Stimulated activated CD8-positive, alpha-beta memory T cell treated with anti-CD3 and anti-CD28 coated beads, Interleukin-12 subunit alpha, Interleukin-12 subunit beta, amount 100 ng/mL, for 1 hour (primary cell): ENCODE measurements at regions not wholly inside any gene's neighbourhood (a gene's known extent, or its start where the extent isn't known, plus 50 kb on each side); places are given as distances from the start of the nearest gene placed in this dataset.
"Not testable (repeated sequence)": the region's sequence is repeated elsewhere in the genome, so short reads cannot be mapped to it uniquely, and the experiment has no call there.

Source experiments
- DNase-seq: peaks from one replicate; pipeline ENCODE4 v3.0.0-alpha.2; 2020; ENCODE audit warnings: low read depth

DNA sequence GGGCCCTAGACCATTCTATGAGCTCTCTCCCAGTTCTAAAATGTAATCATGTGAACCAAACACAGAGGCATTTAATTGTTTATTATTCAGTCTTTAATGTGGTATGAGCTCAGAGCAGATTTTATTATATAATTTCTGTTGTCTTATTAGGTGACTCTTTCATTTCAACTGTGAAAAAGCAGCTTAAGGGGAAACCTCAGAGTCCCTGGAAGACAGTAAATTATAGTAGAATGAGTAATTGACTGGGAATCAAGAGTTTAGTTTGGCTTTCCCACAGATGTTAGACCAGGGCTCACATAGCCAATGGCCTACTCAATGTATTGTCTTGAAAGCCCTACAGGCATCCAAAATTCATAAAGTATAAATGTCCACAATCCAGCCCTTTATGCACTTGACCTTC, 390.4 kb upstream of the SLC35B3 start:
- no peak for DNase-seq

DNA sequence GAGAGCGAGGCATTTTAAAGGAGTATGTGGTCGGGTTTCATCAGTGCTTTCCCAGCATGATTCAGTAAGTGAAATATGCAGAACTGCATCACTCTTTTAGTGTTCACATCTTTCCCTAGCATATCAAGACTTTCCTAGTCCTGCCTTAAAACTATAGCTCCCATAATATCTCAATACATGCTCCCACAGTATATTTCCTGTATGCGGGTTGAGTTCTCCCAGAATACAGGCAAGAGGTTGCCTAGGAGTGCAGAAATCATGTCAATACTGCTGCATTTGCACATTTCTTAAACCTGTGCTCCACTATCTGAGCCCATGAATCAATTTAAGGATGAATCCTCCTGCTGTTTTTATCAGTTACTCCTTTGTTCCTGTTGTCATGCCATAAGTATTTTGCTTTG, 386.6 kb upstream of the SLC35B3 start:
- no peak for DNase-seq

DNA sequence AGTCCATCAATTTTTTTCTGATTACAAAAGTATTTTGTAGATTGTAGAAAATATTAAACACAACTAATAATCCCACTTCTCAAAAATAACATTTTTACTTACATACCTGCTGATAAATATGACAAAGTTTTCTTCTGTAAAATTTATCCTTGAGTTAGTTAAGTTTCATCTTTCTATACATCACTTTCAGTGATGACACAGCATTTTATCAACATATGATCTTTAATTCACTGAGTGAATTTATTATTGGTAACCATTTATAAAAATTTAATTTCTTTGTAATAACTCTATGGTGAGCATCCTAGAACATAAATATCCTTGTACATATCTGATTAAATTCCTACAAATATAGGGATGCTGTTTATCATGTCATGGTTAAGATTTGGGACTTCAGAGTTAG, 385.0 kb upstream of the SLC35B3 start:
- DNase-seq = no peak

DNA sequence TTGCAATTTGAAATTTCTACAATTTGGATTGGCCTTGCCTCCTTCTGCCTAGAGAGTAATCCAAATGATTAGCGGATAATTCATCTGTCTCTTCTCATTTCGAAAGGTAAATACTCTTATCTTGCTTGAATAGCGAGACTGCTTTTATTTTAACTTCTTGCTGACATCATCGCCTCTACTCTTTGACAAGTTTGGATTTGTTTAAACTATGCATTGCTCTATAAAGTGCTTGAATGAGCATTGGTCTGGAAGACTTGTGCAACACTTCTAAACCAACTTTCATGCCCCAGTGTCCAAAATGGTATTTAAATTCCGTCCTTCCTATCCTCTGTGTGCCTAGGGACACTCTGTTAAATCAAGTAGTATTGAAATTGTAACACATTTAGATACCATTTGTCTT, 384.1 kb upstream of the SLC35B3 start:
- DNase-seq = no peak

DNA sequence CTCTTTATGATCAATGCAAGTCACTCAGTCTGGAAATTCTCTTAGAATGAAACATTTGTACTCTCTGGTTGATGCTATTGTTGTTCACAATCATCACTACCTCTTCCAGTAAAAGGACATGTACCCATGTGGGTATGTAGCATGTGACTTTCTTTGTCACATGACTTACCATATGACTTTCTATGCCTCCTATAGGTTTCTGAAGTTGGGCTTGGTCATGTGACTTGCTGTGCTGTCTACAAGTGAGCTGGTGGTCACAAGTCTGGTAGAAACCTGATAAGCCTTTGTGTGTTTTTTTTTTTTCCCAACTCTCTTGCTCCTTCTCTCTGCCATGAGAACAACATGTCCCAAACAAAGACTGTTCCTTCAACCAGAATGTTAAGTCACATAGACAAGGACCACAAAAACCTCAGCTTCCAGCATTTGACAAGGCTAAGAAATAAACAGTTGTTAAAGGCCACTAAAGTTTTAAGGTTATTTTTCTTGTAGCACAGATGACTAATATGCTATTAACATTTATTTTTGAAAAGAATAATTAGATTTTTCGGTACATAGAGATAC, 379.2 kb upstream of the SLC35B3 start:
- DNase-seq = no peak

DNA sequence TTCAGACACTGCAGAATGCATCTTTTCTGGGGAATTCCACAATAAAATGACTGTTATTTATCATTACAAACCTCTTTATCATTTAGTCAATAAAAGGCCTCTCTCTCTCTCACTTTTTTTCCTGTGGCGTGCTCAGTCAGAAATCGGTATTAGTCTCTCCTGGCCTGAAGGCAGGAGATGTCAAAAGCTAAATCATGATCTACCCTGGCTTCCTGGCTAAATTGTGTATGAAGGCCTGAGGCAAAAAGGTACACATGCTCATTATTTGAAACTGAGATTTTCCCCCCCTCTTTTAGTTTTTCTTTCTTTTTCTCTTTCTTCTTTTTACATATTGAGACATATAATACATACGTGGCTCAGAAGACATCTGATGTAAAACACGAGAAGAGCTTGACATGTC, 375.0 kb upstream of the SLC35B3 start:
- no peak for DNase-seq

DNA sequence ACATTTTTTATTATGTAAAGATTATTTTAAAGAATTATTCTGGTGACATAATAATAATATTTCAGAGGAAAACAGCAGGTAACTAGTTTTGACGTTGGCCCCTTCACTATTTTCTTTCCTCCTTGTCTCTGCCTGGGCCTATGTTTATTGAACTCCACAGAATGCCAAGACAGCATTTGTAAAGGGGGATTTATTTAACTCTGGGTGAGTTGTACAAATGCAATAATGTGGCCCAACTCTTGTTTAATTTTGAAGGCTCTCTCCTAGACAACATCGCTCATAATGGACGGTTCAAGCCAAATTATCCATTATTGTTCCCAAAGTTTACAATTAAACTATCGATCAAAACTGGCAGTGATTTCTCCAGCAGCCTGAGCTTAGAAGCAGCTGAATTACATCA, 374.3 kb upstream of the SLC35B3 start:
- no peak for DNase-seq

DNA sequence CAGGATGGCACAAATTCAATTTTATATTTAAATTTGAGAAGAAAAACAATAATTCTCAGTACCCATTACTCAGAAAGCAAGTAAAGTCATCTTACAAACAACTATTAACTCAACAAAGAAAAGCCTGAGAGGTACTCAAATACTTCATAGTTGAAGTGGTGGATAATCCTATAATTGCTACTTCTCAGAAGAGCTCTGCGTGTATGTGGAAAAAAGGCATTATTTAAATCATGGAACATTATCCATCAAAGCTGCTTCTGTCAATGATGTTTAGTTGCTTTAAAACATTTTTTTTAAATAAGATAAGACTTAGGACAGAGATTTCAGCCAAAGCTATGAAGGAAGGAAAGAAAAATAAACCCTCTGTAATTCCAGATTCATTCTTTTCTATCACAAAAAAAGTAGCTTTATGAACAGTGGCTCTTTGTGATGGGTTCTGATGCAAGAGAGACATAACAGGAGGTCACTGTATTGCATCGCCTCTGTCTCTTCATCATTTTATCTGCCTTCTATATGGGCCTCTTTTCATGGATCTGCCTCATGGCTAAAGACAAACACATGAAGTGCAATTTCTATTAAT, 367.9 kb upstream of the SLC35B3 start:
- no peak for DNase-seq

DNA sequence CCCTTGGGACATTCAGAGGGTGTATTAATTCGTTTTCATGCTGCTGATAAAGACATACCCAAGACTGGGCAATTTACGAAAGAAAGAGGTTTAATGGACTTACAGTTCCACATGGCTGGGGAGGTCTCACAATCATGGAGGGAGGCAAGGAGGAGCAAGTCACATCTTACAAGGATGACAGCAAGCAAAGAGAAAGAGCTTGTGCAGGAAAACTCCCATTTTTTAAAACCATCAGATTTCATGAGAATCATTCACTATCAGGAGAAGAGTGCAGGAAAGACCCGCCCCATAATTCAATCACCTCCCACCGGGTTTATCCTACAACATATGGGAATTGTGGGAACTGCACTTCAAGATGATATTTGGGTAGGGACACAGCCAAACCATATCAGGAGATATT, 367.1 kb upstream of the SLC35B3 start:
- not testable (repeated sequence) for DNase-seq

DNA sequence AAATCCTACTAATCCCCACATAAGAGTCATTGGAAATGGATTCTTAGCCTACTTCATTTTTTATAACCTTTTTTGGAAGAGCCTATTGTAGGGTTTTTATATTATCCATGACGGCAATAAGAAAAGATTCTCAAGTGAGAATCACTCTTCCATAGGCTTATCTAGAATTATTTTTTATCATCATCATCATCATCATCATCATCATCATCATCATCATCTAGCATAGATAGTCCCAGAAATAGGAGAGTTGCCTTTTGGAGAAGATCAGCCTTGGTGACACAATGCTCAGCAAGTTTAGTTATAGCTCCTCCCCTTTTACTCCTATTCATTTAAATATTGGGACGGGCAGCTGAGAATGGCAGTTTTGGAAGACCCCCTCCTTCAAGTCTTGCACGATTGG, 359.1 kb upstream of the SLC35B3 start:
- DNase-seq = no peak

DNA sequence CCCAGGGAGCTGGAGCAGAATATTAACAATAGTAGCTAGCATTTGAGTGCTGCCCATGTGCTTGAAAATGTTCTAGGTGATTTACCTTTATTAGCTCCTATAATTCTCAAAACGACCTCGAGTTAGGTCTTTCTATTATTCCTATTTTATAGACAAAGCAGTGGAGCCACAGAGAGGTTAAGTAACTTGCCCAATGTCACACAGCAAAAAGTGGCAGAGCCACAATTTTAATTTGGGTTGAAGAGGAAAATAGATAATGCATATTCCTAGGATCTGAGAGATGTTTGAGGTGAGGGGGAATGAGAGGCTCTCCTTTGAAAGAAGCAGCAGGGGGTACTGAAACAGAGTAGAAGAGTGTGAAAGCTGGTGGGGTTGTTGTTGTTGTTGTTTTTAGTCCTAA, 354.5 kb upstream of the SLC35B3 start:
- DNase-seq = no peak

DNA sequence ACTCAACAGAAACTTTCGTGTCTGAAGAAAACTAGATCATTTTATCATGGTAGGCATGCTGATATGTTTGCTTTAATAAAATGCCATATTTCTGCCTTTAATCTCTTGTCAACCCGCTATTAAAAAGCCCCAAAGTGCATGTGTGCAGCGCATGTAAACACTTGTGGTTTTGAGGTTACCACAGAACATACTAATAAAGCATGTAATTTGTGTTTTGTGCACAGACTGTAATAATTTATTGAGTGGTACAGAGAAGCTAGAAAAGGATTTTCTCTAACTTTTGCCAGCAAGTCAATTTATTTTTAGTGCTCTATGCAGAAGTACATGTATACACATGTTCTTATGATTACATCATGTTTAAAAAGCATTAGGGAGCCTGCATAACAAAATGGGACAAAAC, 349.9 kb upstream of the SLC35B3 start:
- no peak for DNase-seq

DNA sequence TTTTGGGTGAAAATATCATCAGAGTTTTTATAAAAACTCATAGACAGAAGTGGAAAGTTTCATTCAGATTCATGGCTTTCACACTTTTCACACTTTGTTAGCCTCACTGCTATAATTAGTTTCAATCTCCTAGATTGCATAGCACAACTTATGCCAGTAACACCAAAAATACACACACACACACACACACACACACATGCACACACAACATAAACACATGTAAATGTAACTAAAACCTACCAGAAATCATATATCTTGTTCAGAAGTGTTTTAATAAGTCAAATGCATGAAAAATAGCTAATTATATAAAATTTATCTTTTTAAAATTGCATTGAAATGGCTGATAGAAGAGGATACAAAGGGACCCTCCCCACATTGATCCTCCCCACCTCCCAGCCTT, 347.8 kb upstream of the SLC35B3 start:
- no peak for DNase-seq

DNA sequence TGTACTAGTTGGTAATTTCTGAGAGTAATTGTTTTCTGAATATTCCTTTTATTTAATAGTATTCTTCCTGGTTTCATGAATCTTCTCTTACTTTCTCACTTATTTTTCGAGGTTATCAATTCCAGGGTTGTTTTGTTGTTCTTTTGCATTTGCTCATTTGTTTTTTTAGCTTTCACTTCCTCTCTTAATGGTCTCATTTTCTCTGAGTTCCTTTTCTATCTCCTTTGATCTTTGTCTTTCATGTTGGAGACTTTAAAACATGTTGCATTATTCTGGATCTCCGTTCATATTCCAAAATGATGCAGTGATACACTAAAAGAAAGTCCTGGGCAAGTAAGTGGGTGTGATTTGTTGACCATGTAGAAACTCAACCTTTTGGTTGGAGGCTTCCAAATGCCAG, 345.3 kb upstream of the SLC35B3 start:
- DNase-seq = no peak

DNA sequence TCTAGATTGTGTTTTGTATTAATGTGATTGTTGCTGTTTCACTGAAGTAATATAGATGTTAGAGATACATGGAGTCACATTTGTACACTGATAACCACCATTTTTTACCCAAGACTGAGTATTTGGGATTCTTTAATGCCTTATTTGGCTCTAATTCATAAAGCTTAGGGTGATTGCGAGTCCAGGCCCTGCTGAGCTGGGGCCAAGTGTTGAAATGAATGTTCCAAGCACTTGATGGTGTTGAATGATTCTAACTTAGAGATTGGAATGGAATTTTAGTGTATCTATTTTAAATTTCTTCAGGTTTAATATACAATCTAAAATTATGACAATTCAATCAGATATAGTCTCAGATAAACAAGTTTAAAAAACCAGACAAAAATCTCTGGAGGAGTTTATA, 329.4 kb upstream of the SLC35B3 start:
- DNase-seq = no peak

DNA sequence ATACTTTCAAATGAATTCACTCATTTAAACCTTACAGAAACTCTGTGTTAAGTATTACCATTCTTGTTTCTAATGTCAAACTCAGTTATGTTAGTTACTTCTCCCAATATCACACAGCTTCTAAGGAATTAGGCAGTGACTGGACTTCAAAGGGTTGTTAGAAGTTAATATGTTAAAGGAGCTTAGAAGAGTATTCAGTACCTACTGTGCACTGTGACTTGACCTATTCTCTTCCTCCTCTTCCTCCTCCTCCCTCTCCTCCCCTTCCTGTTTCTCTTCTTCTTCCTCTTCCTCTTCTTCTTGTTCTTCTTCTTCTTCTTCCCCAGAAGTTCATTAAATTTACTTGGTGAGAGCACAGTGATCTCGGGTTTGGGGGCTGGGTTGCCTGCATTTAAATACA, 325.6 kb upstream of the SLC35B3 start:
- DNase-seq = no peak

DNA sequence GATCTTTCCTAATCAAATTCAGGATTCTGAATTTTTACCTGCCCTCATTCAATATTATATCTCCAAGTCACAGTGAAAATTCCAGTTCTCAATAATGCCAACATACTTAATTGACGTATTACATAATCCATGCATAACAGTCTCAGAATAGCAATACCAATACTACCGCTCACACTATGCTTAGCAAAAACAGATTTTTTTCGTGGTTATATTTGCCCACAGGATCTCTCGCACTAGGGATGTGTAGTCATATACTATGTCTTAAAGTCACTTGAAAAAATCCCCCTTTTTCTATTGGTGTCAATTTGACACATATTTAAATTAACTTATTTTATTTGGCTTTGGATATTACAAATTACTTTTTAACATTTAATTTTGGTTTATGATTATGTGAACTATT, 323.1 kb upstream of the SLC35B3 start:
- DNase-seq = no peak

DNA sequence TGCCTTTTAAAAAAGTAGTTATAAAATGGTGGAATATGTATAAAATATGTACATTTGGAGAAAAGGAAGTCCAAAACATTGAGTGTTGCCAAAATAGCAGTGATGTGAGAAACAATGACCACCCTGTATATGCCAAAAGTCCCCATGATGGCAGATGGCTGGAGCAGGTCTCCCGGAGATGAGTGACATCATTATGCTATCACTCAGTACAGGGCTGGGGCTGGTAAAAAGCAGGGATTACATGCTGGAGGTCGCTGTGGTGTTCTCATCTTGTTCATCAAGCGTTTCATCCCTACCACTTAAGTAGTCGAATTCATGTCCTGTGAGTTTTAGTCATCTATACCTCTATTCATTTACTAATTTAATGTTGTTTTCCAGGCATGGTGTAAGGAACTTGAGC, 315.3 kb upstream of the SLC35B3 start:
- no peak for DNase-seq

DNA sequence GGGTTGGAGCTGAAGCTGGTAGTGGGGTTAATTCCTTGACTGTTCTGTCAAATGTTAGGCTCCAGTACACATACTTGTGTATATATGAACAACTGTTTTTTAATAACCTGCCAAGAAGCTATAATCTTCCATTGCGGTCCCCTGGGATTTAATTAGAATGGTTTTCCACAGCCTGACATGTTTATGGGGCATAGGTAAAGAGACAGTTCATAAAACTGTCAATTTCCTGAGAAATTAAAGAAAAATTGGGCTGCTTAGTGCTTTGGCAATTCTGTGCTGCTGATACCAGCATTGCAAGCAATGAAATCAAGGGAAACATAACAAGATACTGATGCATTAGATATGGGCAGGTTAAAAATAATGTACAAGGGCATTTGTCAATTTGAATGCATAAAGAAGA, 314.1 kb upstream of the SLC35B3 start:
- no peak for DNase-seq

DNA sequence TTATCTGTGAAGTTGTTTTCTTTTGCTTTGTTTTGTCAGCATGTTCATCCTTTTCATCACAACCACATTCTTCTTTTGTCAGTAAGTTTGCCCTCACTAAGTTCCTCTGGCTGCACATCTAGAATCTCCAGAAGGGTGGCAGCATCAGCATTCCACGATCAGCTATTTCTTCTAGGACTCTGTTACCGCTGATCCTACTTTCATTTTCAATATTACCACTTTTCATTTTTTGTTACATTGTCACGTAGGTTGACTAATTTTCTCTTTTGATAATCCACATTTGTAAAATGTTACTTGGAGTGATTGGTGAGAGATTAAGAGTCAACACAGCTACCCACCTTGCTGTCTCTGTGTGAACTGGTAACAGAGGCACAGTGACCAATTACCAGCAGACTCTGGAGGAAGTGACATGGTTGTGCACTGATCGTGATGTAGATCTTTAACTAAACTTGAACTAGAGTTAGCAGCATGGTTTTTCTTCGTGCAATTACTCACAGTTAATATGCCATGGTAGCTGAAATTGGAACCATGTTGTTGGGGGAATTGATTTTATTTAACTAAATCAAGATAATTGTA, 307.9 kb upstream of the SLC35B3 start:
- DNase-seq = no peak

DNA sequence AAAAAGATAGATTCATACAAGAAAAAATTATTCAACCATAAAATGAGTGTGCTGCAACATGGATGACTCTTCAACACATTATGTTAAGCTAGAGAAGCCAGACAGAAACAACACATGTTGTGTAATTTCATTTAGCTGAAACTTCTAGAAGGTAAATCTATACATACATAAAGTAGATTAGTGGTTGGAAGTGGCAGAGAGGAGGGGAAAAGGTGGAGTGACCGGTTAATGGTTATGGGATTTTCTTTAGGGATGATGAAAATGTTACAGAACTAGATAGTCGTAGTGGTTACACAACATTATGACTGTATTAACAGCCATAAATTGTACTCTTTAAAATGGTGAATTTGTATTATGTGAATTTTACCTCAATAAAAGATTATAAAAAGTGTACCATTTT, 304.1 kb upstream of the SLC35B3 start:
- DNase-seq = no peak

DNA sequence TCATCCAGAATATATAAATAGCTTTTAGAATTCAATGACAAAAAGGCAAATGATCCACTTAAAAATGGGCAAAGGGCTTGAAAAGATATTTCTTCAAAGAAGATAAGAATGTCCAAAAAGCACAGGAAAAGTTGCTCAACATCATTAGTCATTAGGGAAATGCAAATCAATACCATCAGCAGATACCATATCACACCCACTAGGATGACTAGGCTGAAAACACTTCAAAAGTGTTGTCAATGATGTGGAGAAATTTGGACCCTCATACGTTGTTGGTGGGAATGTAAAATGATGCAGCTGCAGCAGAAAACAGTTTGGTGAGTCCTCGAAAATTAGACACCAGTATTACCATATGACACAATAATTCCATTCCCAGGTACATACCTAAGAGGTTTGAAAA, 303.6 kb upstream of the SLC35B3 start:
- no peak for DNase-seq

DNA sequence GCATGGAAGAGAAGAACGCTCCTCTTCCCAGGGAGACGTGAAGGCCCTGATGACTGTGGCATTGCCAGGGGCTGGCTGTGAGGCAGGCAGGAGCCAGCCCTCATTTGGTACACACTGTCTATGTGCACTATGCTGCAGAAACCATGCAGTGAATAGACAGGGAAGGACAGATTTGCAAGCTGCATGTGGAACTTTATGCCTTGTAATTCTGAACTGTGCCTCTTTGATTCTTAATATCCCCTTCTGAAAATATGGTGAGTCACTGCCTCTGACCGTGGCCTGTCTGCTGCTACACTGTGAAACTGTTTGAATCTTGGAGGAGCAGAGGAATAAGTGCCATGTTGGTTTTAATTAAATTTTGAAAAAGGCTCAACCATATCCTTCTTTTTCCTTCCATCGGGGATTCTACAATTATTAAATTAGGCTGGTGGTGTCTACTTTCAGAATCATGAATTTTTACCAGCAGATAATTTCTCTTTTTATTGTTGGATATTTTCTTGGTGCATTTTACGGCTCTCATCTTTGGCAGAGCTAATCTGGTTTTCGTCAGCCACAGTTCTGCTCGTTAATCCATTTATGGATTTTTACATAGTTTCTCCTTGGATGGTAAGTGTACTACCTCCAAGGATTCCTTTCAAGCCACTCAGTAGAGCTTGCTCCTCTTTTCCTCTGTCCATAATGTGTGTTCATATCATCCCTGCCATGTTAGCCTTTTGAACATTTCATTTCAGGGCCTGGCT, 301.0 kb upstream of the SLC35B3 start:
- DNase-seq = no peak

DNA sequence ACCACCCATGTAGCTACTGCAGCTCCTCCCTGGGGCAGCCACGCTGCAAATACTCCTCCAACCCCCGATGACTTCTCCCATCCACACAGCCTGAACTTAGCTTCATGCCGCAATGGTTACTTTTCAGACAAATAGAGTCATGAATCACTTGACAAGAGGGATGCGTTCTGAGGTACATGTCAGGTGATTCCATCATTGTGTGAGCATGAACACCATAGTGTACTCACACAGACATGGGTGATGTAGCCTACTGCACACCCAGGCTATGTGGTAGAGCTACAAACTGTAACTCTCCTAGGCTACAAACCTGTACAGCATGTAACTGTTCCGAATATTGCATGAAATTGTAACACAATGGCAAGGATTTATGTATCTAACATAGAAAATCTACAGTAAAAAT, 298.5 kb upstream of the SLC35B3 start:
- DNase-seq = no peak
